GM23248 (cell line): ENCODE measurements at regions not wholly inside any gene's neighbourhood (a gene's known extent, or its start where the extent isn't known, plus 50 kb on each side); places are given as distances from the start of the nearest gene placed in this dataset.
A peak's percentile ranks its signal among the peaks of the same experiment; 100 is the strongest.

ENCODE experiments used
- DNase-seq: peaks from one replicate; pipeline ENCODE4 v3.0.0-alpha.2; 2015
- H2AFZ ChIP-seq: fragments of 200-600 bp; sonication (generic); 2 replicates; pipeline ENCODE4 v1.6.1; 2016; ENCODE audit warnings: antibody characterized with exemption
- H3F3A ChIP-seq: fragments of 200-600 bp; sonication (generic); 2 replicates; pipeline ENCODE4 v1.6.1; 2016; ENCODE audit warnings: mild to moderate bottlenecking, antibody characterized with exemption, mixed run types; ENCODE audit not compliant: insufficient read depth
- H3K27ac ChIP-seq: fragments of 200-600 bp; sonication (generic); 2 replicates; pipeline ENCODE4 v1.5.1; 2016; ENCODE audit warnings: mild to moderate bottlenecking
- H3K27me3 ChIP-seq: fragments of 200-600 bp; sonication (generic); replicated peaks from 2 replicates; pipeline ENCODE4 v1.6.1; 2016; ENCODE audit warnings: mild to moderate bottlenecking; ENCODE audit not compliant: insufficient read depth
- H3K36me3 ChIP-seq: fragments of 200-600 bp; sonication (generic); 2 replicates; pipeline ENCODE4 v1.6.1; 2016; ENCODE audit warnings: low read depth, mild to moderate bottlenecking
- H3K4me1 ChIP-seq: fragments of 200-600 bp; sonication (generic); 2 replicates; pipeline ENCODE4 v1.6.1; 2016; ENCODE audit warnings: mild to moderate bottlenecking; ENCODE audit not compliant: insufficient read depth
- H3K4me2 ChIP-seq: fragments of 200-600 bp; sonication (generic); one replicate; pipeline ENCODE4 v1.6.1; 2016; ENCODE audit warnings: mild to moderate bottlenecking; ENCODE audit not compliant: unreplicated experiment
- H3K4me3 ChIP-seq: fragments of 200-600 bp; sonication (generic); 2 replicates; pipeline ENCODE4 v1.5.1; 2016; ENCODE audit warnings: mild to moderate bottlenecking
- H3K79me2 ChIP-seq: fragments of 200-600 bp; sonication (generic); 2 replicates; pipeline ENCODE4 v1.6.1; 2016; ENCODE audit warnings: mild to moderate bottlenecking; ENCODE audit not compliant: insufficient read depth
- H3K9ac ChIP-seq: fragments of 200-600 bp; sonication (generic); 2 replicates; pipeline ENCODE4 v1.6.1; 2016; ENCODE audit warnings: mild to moderate bottlenecking
- H3K9me2 ChIP-seq: fragments of 200-600 bp; sonication (generic); 2 replicates; pipeline ENCODE4 v1.6.1; 2016; ENCODE audit warnings: mixed run types, mild to moderate bottlenecking, moderate library complexity; ENCODE audit not compliant: insufficient read depth
- H3K9me3 ChIP-seq: fragments of 200-600 bp; sonication (generic); one replicate; pipeline ENCODE4 v1.6.1; 2017; ENCODE audit warnings: low read depth
- H4K20me1 ChIP-seq: fragments of 200-600 bp; sonication (generic); 2 replicates; pipeline ENCODE4 v1.6.0; 2016; ENCODE audit not compliant: insufficient read depth
- EZH2 ChIP-seq: fragments of 200-600 bp; sonication (generic); IDR thresholded peaks from 2 replicates; pipeline ENCODE4 v1.6.1; 2018; ENCODE audit warnings: antibody characterized with exemption, mild to moderate bottlenecking; ENCODE audit not compliant: insufficient read depth, poor library complexity, severe bottlenecking
- EZH2phosphoT487 ChIP-seq: fragments of 200-600 bp; sonication (generic); IDR thresholded peaks from 2 replicates; pipeline ENCODE4 v1.6.1; 2018; ENCODE audit warnings: antibody characterized with exemption, moderate library complexity, mild to moderate bottlenecking, low read depth; ENCODE audit not compliant: insufficient read depth
- WGBS, 2 experiments: methylation state at CpG; one replicate each; pipeline ENCODE4 v1.1.6; 2015 to 2017; ENCODE audit warnings: low lambda C conversion rate in 2 of 2, low coverage in 1 of 2; ENCODE audit errors: missing lambda C conversion rate in 2 of 2; 5-methylcytosine and 5-hydroxymethylcytosine counted together
- in situ Hi-C: fragments of 300-500 bp; cut with MboI; formaldehyde crosslinking; loops from 2 replicates; pipeline ENCODE4 v1.15.0; 2020

DNA sequence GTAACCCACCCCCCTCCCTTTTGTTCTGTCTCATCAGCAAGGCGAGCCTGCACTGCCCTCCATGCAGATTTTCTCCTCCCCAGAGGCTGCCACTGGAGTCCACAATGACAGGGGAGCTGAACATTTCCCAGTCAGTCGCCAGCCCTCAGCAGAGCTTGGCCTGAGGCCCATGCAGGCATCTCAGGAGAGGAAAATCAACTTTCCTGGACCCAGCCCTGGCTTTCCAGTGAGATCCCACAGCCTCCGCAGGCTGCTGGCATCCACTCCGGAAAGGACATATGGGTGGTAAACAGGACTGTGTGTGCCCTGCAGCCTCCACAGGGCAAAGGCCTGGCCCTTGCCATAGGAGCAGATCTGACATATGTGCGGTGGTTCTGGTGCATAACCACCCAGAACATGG lies 253.8 kb downstream of the TNS1 start:
- Histone ChIP-seq H4K20me1 (no peaks in the 10 kb centered on the region), H3K27ac (no peak overlapping the region), H3K4me2 (no peak overlapping the region), H3K9me3 (no peaks in the 10 kb centered on the region), H3F3A (peaks cover 3% of the 10 kb centered on the region; the same call in 1 of the 2 replicates), H3K36me3 (no peaks in the 10 kb centered on the region), H3K79me2 (no peaks in the 10 kb centered on the region), H3K9ac (no peak overlapping the region), H3K4me3 (no peak overlapping the region), H3K27me3 (no peaks in the 10 kb centered on the region), H3K4me1 (peaks cover 10% of the 10 kb centered on the region; the same call in 1 of the 2 replicates), H3K9me2 (no peaks in the 10 kb centered on the region), H2AFZ (no peak overlapping the region)
- no peak for TF ChIP-seq EZH2
- TF ChIP-seq EZH2phosphoT487, result no peak
- in situ Hi-C loops, result no loop called here
- 78 to 79% methylated on average over 5 of the region's 5 CpGs for WGBS, 2 experiments
- no peak for DNase-seq

DNA sequence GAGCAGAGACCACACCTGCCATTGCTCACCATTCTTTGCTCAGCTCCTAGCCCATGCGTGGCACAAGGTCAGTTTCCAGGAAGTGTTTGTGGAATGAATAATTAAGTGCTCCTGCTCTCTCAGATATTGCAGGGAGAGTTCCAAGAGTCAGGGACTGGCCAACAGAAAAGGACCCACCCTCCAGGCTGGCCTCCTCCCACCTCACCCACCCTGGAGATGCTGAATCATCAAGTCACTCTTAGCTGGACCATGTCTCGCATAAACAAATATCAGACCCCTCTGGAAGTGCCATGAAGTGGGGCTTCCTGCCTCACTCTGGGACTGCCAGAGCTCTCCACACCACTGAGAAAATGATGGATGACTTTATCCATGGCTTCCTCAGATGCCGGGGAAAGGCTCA lies 256.0 kb downstream of the TNS1 start:
- Histone ChIP-seq H3F3A (peaks cover 3% of the 10 kb centered on the region; the same call in 1 of the 2 replicates), H3K9ac (no peak overlapping the region), H3K4me2 (no peak overlapping the region), H3K4me1 (peaks cover 10% of the 10 kb centered on the region; the same call in 1 of the 2 replicates), H3K9me3 (no peaks in the 10 kb centered on the region), H3K4me3 (no peak overlapping the region), H3K9me2 (no peaks in the 10 kb centered on the region), H3K27ac (no peak overlapping the region), H4K20me1 (no peaks in the 10 kb centered on the region), H3K79me2 (no peaks in the 10 kb centered on the region), H2AFZ (no peak overlapping the region), H3K36me3 (no peaks in the 10 kb centered on the region), H3K27me3 (no peaks in the 10 kb centered on the region)
- 47 to 52% methylated on average over 3 of the region's 3 CpGs for WGBS, 2 experiments
- peak; percentile 34 for DNase-seq
- in situ Hi-C loops, result no loop called here
- TF ChIP-seq EZH2 (no peak), EZH2phosphoT487 (no peak)

DNA sequence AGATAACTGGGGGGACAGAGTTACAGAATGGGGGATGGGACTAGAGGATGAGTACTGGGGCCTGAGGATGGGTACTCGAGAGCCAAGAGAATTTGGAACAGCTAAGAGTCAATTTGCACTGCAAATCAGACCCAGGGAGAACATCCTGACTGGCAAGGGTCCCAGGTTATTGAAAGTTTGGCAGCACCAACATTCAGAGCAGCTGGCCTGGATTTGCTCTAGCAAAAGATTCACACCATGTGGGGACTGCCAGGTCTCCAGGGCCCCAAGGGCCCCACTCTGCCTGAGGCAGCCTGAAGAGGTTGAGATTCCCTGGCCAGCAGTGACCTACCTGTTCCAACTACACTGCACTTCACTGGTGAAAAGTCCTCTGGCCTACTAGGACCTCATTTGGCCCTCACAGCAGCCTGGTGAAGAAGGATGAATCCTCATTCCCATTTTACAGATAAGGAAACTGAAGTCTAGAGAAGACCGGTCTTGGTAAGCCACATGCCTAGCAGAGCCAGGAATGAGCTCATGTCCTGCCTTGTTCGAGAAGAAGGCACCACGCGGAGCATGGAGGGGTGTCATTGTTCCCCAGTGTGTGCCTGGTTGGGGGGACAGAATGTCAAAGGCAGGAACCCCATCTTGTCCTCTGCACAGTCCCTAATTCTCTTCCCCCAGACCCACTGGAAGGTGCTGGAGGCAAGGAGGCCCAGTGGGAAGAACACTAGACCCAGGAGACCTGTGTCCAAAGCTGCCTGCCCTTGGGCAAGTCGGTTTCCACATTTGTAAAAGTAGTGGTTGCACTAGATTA lies 258.6 kb downstream of the TNS1 start:
- no peaks in the 10 kb centered on the region for H4K20me1 ChIP-seq
- DNase-seq, result no peak
- H3K27ac ChIP-seq, result no peak overlapping the region
- no peak overlapping the region for H3K9ac ChIP-seq
- no peak overlapping the region for H2AFZ ChIP-seq
- H3F3A ChIP-seq, result peaks cover 3% of the 10 kb centered on the region; the same call in 1 of the 2 replicates
- no peaks in the 10 kb centered on the region for H3K36me3 ChIP-seq
- no peaks in the 10 kb centered on the region for H3K79me2 ChIP-seq
- H3K27me3 ChIP-seq, result no peaks in the 10 kb centered on the region
- H3K4me2 ChIP-seq, result no peak overlapping the region
- WGBS, 2 experiments, result 69 to 72% methylated on average over 6 of the region's 6 CpGs
- H3K4me3 ChIP-seq, result no peak overlapping the region
- in situ Hi-C loops, result no loop called here
- peaks cover 10% of the 10 kb centered on the region; the same call in 1 of the 2 replicates for H3K4me1 ChIP-seq
- no peaks in the 10 kb centered on the region for H3K9me2 ChIP-seq
- TF ChIP-seq EZH2phosphoT487 (no peak), EZH2 (no peak)
- H3K9me3 ChIP-seq, result no peaks in the 10 kb centered on the region

DNA sequence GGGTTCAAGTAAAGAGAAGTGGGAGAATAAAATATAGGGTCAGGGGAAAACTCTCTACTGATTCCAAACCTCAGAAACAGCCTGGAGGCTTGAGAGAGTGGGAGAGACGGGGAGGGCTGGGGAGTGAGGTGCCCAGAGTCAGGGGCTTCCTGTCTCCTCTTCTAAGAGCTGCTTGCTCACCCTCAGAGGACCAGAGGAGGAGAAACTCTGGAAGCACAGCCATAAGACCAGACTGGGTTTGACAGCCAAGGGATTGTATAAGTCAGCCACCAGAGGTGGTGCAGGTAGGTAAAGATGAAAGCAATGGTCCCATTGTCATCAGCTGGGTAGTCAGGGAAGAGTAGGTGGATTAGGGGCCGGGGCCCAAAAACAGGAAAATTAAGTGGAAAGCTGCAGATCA lies 259.4 kb downstream of the TNS1 start:
- no peak overlapping the region for H3K4me3 ChIP-seq

More for the DNA sequence above, 259.4 kb downstream of the TNS1 start:
- Histone ChIP-seq H3K27me3 (no peaks in the 10 kb centered on the region), H3F3A (peaks cover 3% of the 10 kb centered on the region; the same call in 1 of the 2 replicates), H3K9ac (no peak overlapping the region), H4K20me1 (no peaks in the 10 kb centered on the region), H3K4me2 (no peak overlapping the region), H3K4me1 (peaks cover 10% of the 10 kb centered on the region; the same call in 1 of the 2 replicates), H2AFZ (no peak overlapping the region), H3K36me3 (no peaks in the 10 kb centered on the region), H3K9me2 (no peaks in the 10 kb centered on the region), H3K9me3 (no peaks in the 10 kb centered on the region), H3K79me2 (no peaks in the 10 kb centered on the region), H3K27ac (no peak overlapping the region)
- TF ChIP-seq EZH2, result no peak
- no peak for TF ChIP-seq EZH2phosphoT487
- WGBS, 2 experiments, result 98 to 100% methylated on average over 2 of the region's 2 CpGs
- in situ Hi-C loops, result no loop called here
- DNase-seq, result no peak
